DMS79 treated with DMSO at 0.1 percent for 48 hours (cell line): ENCODE measurements at regions not wholly inside any gene's neighbourhood (a gene's known extent, or its start where the extent isn't known, plus 50 kb on each side); places are given as distances from the start of the nearest gene placed in this dataset.

Experiments
- DNase-seq: peaks from one replicate; lab custom pipeline; 2025; lab: John Stamatoyannopoulos, UW

GRCh38 chr3:118059096-118059495, 975.5 kb downstream of the IGSF11 start:
- no peak for DNase-seq

GRCh38 chr3:118067439-118067838, 967.2 kb downstream of the IGSF11 start:
- no peak for DNase-seq

- no peak for DNase-seq
These were observed 958.8 kb downstream of the IGSF11 start for GRCh38 chr3:118075873-118076272.

- no peak for DNase-seq
These were observed 957.3 kb downstream of the IGSF11 start for GRCh38 chr3:118077332-118077731.

- DNase-seq: no peak
These were observed 953.8 kb downstream of the IGSF11 start for GRCh38 chr3:118080889-118081288.

GRCh38 chr3:118088696-118089095, 946.0 kb downstream of the IGSF11 start:
- no peak for DNase-seq

- DNase-seq: no peak
These were observed 945.1 kb downstream of the IGSF11 start for GRCh38 chr3:118089563-118089962.

GRCh38 chr3:118097226-118097625, 937.4 kb downstream of the IGSF11 start:
- no peak for DNase-seq

- no peak for DNase-seq
These were observed 937.0 kb downstream of the IGSF11 start for GRCh38 chr3:118097660-118098059.

GRCh38 chr3:118098827-118099226, 935.8 kb downstream of the IGSF11 start:
- DNase-seq: no peak

- DNase-seq: no peak
These were observed 932.8 kb downstream of the IGSF11 start for GRCh38 chr3:118101891-118102290.

GRCh38 chr3:118102737-118103136, 931.9 kb downstream of the IGSF11 start:
- DNase-seq: no peak

GRCh38 chr3:118108201-118108600, 926.4 kb downstream of the IGSF11 start:
- no peak for DNase-seq

GRCh38 chr3:118108769-118109168, 925.9 kb downstream of the IGSF11 start:
- no peak for DNase-seq

- no peak for DNase-seq
These were observed 924.4 kb downstream of the IGSF11 start for GRCh38 chr3:118110211-118110610.

GRCh38 chr3:118116991-118117390, 917.7 kb downstream of the IGSF11 start:
- DNase-seq: no peak

GRCh38 chr3:118126751-118127150, 907.9 kb downstream of the IGSF11 start:
- no peak for DNase-seq

- DNase-seq: no peak
These were observed 906.7 kb downstream of the IGSF11 start for GRCh38 chr3:118127992-118128391.

GRCh38 chr3:118128886-118129285, 905.8 kb downstream of the IGSF11 start:
- no peak for DNase-seq

- no peak for DNase-seq
These were observed 896.9 kb downstream of the IGSF11 start for GRCh38 chr3:118137778-118138177.

- no peak for DNase-seq
These were observed 889.7 kb downstream of the IGSF11 start for GRCh38 chr3:118144919-118145318.

- no peak for DNase-seq
These were observed 887.8 kb downstream of the IGSF11 start for GRCh38 chr3:118146658-118147375.

- peak; percentile 10 for DNase-seq
These were observed 883.5 kb downstream of the IGSF11 start for GRCh38 chr3:118151164-118151563.
